Dedifferentiated amniotic fluid mesenchymal stem cell (primary cell): ENCODE measurements at regions not wholly inside any gene's neighbourhood (a gene's known extent, or its start where the extent isn't known, plus 50 kb on each side); places are given as distances from the start of the nearest gene placed in this dataset.

Experiments used
- DNase-seq: peaks from one replicate; pipeline ENCODE4 v3.0.0-alpha.2; 2016; ENCODE audit errors: extremely low spot score

- no peak for DNase-seq
These were observed 98.2 kb upstream of the SLC22A11 start for GRCh38 chr11:64457416-64458010.

DNA sequence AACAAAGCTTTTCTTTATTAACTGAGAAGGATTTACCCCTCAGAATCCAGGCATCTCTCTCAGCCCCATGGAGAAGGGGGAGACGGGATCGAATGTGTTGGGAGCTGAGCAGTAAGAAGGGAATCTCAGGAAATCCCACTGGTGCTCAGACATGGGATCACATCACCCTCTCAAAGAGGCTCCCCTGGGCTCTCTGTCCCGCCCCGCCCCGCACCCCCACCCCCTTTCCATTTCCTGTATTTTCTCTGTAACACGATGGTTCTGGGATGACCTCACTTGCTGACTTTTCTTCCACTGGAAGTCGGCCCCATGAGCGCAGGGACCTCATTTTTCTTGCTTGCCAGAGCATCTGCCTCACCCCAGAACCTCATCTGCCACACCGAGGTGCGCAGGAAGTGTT lies 96.7 kb upstream of the SLC22A11 start:
- no peak for DNase-seq

DNA sequence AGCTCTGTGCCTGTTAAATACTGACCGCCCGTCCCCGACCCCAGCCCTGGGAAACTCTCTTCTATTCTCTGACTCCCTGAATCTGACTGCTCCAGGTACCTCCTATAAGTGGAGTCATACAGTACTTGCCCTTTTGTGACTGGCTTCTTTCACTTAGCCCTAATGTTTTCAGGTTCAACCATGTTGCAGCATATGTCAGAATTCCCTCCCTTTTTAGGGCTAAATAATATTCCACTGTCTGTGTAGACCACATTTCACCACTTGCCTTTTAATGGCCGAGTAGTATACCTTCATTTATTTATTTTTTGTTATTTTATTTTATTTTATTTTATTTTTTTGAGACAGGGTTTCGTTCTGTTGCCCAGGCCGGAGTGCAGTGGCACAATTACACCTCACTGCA lies 96.1 kb upstream of the SLC22A11 start:
- DNase-seq, result no peak

GRCh38 chr11:64461081-64461480 lies 94.7 kb upstream of the SLC22A11 start:
- no peak for DNase-seq

GRCh38 chr11:64466115-64466718 lies 89.5 kb upstream of the SLC22A11 start:
- DNase-seq, result no peak

DNA sequence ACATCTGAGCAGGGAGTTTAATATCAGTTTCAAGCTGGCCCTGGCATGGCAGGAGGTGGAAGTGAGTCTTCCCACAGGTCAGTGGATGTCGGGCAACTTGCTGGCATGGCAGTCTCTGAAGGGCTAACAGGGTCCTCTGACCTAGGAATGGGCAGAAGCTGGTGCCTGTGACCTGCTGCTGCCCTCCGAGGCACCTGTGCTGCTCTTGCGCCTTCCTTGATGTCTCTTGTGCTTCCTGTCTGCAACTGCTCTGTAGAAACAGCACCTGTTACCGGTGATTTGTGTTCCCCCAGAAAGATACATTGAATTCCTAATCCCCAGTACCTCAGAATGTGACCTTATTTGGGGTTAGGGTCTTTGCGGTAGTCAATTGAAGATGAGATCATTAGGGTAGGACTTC lies 86.5 kb upstream of the SLC22A11 start:
- no peak for DNase-seq

DNA sequence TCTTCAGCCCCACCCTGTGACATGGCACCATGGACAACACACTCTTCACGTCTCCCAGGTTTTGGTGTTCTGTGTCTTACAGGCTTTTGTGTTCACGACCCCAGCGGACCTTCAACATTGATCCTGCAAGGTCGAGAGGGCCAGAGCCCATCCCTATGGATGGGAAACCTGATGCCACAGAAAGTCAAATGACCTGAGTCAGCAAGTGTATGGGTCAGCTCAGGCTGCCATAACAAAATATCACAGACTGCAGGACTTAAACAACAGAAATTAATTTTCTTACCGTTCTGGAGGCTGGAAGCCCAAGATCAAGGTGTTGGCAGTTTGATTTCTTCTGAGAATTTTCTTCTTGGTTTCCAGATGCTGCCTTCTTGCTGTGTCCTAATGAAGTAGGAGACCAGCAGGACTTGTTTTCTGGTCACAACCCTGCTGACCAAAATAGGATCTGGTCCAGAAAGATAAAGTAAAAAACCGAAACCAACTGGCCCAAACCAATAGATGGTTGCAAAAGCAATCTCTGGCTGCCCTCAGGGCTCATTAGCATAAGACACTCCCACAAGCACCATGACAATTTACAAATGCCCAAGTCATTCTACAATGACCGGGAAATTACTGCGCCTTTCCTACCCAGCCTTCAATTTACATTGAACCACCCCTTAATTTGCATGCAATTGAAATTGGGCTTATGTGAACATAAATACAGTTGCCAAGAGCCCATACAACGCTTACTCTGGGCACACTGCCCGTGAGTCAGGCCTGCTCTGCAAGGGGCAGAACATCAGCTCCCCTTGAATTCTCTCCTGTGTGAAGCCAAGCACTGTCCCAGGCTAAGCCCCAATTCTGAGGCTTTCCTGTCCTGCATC lies 82.9 kb upstream of the SLC22A11 start:
- no peak for DNase-seq

GRCh38 chr11:64474680-64475079 lies 81.1 kb upstream of the SLC22A11 start:
- no peak for DNase-seq

DNA sequence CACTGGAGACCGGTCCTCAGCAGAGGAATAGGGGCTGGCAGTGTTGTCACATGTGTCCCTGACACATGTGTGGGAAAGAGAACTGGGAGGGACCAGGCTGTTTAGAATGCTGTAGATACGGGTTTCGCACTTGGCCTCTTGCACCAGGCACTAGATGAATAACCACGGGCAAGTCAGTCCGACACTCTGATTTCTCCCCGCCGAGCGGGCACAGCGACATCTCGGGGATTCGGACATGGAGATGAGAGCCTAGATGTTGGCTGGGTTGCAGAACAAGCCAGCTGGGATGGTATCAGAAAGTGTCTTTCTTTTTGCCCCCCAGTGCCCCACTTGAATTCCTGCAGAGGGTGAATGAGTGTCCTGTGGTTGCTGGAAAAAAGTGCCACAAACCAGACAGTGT lies 80.6 kb upstream of the SLC22A11 start:
- no peak for DNase-seq

- DNase-seq, result no peak
These were observed 78.9 kb upstream of the SLC22A11 start for GRCh38 chr11:64476881-64477280.

- DNase-seq, result no peak
These were observed 78.1 kb upstream of the SLC22A11 start for GRCh38 chr11:64477675-64478074.

DNA sequence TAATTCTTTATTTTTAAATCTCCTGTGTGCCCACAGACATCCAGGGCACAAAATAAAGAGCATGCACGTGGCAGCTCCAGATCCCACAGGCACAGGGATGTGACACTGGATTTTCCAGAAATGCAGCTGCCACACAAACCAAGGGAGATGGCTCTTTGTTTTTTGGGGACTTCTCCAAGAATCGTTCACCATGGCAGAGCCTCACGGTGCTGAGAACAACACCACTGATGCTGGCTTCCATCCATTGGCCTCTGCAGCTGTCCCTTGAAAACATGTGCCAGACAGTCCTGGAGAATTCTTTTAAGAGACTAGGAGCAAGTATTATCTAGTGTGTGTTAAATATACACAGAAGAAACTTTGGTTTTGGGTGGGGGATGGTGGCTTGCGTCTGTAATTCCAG lies 73.2 kb upstream of the SLC22A11 start:
- no peak for DNase-seq

DNA sequence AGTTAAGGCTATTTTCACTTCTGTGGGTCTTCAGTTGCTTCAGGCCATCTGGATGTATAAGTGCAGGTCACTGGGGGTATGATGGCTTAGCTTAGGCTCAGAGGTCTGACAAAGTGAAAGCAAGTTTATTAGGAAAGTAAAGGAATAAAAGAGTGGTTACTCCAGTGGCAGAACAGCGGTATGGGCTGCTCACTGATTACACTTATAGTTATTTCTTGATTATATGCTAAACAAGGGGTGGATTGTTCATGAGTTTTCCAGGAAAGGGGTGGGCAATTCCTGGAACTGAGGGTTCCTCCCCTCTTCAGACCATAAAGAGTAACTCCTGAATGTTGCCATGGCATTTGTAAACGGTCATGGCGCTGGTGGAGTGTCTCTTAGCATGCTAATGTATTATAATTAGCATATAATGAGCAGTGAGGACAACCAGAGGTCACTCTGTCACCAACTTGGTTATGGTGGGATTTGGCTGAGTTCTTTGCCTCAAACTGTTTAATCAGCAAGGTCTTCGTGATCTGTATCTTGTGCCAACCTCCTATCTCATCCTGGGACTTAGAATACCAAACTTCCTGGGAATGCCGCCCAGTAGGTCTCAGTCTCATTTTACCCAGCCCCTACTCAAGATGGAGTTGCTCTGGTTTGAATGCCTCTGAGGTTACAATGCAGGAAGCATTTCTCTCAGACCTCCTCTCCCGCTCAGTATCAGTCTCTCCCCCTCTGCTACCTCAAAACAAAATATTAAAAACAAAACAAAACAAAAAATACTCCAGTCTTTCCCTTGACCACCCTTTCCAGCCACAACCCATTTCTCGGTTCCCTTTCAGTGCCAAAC lies 71.3 kb upstream of the SLC22A11 start:
- no peak for DNase-seq

DNA sequence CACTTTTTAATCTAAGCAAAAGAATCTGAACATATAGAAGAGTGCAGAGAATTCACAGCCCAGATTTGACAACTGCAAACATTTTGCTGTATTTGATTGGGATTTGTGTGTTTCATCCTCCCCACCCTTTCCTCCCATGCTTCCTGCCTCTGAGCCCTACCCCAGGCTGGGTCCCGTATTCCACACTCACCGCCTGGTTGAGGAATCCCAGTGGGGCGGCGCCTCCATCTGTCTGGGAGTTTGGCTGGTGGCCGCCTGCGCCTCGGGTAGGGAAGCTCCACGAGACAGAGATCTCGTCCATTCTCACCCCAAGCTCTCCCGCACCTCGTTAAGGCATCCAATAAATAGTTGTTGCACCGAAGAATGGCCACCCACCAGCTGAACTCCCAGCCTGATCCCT lies 70.7 kb upstream of the SLC22A11 start:
- no peak for DNase-seq

DNA sequence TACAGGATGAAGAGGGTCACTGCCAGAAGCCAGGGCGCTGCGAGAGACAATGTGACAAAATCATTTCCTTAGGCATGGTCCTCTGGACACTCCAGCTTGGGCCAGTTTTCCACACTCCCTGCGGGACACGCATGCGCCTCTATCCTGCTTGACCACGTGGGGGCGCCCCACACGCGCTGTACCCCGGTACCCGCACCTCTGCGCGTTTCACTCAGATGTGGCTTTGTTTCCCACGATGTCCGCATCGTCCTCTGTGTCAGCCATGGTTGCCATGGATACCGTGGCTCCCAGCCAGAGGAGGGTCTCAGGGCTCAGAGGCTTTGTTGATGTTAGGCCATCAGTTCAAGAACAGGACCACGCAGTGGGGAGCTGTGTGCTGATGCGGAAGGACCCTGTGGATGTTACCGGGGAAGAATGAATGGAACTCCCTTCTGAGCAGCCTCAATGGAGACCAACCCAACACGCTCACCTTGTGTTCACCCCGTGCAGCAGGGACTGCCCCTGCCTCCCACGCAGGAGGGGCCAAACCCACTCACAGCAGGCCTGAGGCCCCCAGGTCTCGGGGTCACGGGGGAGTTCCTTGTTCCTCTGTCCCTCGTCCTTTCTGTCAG lies 65.8 kb upstream of the SLC22A11 start:
- DNase-seq, result no peak

DNA sequence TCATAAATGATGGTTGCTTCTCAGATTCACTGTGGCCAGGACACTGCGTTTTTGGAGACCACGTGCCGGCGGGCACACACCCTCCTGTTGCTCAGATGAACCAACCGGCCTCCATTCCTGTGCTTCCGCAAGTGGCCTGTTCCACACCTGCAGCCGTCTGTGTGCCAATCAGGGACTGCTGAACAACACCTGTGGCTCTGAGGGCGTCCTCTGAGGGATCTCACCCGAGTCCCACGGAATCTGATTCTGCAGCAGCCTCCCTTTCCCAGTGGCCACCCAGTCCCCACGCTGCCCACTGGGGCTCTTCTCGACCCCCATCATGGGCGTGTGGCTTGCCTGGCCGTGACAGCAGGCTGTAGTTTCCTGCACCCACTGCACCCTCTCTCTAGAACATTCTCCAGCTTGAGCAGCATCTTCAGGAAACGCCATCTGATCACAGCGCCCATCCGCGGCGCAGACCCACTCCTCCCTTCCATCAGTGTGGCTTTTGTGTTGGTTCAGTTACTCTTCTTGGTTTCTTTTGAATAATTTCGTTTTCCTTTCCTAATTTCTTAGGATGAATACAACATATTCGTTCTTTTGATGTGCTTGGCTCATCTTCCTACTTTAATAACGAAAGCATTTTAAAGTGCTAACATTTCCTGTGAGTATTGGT lies 65.1 kb upstream of the SLC22A11 start:
- DNase-seq, result no peak

- no peak for DNase-seq
These were observed 63.2 kb upstream of the SLC22A11 start for GRCh38 chr11:64492561-64492960.

GRCh38 chr11:64498136-64498535 lies 57.6 kb upstream of the SLC22A11 start:
- no peak for DNase-seq

- no peak for DNase-seq
These were observed 56.3 kb upstream of the SLC22A11 start for GRCh38 chr11:64499261-64500004.

- DNase-seq, result no peak
These were observed 55.3 kb upstream of the SLC22A11 start for GRCh38 chr11:64500176-64501013.
